NOMO-1 treated with dmso at 0.1 percent for 144 hours (cell line): ENCODE measurements at regions not wholly inside any gene's neighbourhood (a gene's known extent, or its start where the extent isn't known, plus 50 kb on each side); places are given as distances from the start of the nearest gene placed in this dataset.

ENCODE experiments used
- DNase-seq: peaks from one replicate; lab custom pipeline; 2025; ENCODE audit not compliant: unreplicated experiment; lab: John Stamatoyannopoulos, UW

DNA sequence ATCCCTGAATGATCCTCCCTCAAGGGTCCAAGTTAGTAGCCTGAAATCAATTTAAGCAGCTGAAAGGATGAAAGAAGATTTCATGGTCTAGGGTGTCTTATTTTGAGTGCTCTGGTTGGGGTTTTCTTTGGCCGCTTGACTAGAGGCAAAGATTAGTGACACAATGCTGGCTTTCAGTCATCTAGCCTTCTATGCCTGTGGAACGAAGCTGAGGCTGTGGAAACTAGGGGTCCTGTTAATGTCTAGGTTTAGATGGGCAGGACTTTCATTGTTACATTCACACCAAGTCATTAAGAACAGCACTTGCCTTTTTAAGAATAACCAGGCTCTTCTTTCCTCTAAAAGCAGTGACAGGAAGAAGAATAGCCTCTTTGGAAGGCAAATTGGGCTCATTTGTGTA lies 253.8 kb upstream of the E2F7 start:
- no peak for DNase-seq

DNA sequence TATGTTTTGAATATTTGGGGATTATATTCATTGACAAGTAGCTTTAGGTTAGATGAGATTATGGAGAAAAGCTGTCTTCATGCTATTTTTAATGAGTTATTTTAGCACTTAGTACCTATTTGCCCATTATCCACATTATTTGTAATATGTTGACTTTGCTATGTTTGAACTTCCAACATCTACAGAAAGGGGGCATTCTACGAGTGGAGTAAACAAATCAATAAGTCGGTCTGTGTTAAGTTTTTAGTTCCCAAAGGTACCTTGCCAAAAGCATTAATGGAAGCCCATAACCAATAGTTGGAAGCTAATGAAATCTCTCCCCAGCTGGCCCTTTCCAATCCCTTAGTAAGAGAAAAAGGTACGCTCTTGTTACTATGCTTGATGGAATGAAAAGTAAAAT lies 250.0 kb upstream of the E2F7 start:
- no peak for DNase-seq

GRCh38 chr12:77314378-77315052 lies 249.1 kb upstream of the E2F7 start:
- no peak for DNase-seq

GRCh38 chr12:77308056-77308455 lies 242.7 kb upstream of the E2F7 start:
- DNase-seq = no peak

GRCh38 chr12:77300811-77301210 lies 235.4 kb upstream of the E2F7 start:
- no peak for DNase-seq

DNA sequence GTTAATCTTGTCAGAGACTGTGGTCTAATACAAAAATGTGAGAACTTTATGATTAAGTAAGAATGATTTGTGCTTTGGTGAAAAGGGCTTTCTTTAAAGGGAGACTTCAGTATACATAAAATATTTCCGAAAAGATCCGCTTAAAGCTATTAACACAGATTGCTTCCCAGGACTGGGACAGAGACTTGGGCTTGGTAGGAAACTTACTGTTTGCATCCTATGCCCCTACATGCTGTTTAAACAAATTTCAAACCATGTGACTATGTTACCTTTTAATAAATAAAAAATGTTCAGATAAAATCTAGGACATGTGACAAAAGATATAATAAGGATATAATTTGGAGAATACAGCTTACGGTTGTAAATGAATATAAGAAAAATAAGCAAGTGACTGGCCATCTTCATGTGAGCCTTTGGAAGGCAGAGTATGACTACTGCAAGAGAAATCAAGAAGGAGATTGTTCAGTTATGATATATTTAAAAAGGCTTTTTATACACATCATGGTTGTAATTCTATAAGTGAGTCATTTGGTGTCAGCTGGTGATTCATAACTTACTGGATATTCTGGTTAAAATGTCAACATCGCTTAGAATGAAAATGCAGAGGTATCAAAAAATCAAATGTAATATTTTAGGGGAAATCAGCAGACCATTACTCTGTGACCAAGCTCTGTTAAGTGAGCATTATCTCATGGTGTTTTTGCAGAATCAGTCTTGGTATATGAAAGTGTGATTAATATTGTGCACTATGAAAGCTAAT lies 234.7 kb upstream of the E2F7 start:
- no peak for DNase-seq

- DNase-seq = no peak
Measured at GRCh38 chr12:77299001-77299400, 233.6 kb upstream of the E2F7 start.

DNA sequence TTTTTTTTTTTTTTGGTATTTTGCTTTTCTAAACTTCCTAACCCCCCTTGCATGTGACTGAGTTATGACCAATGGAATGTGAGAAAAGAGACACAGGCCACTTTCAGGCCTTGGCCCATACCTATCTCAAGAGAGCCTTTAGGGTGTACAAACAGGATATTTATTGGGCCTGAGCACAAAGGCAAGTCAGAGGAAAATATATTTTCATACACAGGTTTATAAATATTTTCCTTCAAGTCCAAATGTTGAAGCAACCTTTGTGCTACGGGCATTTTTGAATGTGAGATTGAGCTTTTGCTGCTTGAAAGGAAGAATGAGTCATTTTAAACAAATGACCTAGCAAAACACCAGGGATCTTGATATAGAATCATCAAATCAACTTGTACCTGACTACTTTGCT lies 228.6 kb upstream of the E2F7 start:
- no peak for DNase-seq

- DNase-seq = no peak
Measured at GRCh38 chr12:77274926-77275325, 209.6 kb upstream of the E2F7 start.

GRCh38 chr12:77273898-77274297 lies 208.5 kb upstream of the E2F7 start:
- no peak for DNase-seq

GRCh38 chr12:77256956-77257355 lies 191.6 kb upstream of the E2F7 start:
- DNase-seq = no peak

DNA sequence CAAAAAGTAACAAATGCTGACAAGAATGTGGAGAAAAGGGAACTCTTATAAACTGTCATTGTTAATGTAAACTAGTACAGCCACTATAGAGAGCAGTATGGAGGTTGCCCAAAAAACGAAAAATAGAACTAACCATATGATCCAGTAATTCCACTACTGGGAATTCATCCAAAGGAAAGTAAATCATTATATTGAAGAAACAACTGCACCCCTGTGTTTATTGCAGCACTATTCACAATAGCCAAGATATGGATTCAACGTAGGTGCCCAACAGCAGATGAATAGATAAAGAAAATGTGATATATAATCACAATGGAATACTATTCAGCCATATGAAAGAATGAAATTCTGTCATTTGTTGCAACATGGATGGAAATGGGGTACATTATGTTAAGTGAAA lies 188.0 kb upstream of the E2F7 start:
- no peak for DNase-seq

DNA sequence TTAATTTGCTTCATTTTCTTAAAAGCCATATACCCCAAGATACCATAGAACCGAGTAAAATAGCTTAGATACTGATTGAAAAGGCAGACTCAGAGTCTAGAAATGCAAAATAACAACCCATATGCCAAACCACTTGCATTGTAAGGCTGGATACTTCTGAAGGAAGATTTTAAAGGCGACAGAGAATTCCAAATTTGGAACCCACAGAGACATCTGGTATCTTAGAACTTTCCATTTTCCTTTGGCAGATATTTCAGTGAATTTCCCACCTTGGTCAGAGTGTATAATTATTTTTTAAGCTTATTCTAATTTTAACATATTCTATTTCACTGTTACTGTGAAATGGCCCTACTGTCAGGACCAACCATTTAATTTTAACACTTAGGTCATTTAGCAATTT lies 186.4 kb upstream of the E2F7 start:
- no peak for DNase-seq

DNA sequence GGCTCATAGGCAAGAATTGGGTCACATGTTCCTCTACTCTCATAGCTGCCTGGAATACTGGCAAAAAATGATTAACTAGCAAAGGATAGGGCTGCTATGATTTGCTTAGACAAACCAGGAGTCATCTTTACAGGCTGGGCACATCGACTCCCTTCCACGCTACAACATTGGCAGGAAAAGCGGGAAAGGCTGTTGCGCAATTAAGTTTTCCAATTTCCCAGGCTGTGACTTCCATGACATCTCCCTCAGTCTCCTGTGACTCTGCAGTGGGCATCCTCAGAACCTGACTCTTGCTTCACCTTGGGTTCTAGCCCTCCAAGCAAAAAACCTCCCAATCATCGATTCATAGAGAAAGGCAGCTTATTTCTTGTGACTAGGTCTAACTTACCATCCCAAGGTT lies 184.5 kb upstream of the E2F7 start:
- DNase-seq = no peak

GRCh38 chr12:77248036-77248435 lies 182.7 kb upstream of the E2F7 start:
- no peak for DNase-seq

DNA sequence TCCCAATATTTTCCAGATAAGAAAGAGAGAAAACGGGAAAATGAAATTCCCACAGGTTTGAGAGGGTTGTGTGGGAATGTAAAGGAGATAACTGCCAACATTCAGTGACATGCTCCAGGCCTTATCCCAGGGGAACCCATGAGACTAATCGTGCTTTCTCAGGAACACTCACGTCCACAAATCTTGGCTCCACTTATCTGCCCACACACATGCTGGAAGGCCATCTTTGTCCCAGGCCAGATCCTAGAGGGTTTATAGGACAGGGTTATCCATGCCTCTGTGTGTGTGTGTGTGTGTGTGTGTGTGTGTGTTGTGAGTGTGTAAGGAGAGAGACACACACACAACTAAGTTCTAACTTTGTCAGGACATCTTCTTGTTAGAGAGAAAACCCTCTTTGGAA lies 182.2 kb upstream of the E2F7 start:
- DNase-seq = no peak

- no peak for DNase-seq
Measured at GRCh38 chr12:77243345-77243744, 178.0 kb upstream of the E2F7 start.

DNA sequence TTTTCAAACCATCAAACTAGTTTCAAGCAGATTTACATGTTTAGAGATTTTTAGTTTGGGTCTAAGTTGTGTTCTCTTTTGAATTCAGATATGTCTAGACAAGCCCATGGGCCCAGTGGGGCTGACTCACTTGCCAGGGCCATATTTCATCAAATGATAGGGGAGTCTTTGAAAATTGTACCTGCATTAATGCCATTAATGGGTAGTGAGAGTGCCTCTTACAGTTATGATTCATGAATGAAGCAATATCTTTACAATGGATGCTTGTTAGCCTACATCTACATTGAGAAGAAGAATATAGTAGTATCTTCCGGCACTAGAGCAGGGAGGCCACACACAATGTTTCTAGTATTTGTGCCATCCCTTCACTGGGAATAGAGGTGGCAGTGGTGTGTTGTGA lies 174.2 kb upstream of the E2F7 start:
- DNase-seq = no peak

- no peak for DNase-seq
Measured at GRCh38 chr12:77238335-77238734, 173.0 kb upstream of the E2F7 start.

DNA sequence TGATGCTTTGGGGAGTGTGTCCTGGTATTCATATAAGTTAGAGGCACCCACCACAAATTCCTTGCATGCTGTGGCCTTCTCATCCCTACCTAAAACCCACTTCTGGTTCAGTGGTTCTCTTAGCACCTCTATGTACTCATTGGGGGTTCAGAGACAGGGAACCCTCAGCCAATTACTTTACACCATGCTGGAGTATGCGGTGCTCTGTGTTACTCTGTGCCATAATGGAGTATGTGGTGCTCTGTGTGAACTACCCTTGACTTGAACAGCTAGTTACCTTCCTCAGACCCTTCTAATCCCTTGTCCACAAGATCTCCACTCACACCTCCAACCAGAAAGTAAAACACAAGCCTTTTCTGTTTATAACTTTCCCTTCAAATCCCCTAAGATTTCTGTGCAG lies 172.5 kb upstream of the E2F7 start:
- no peak for DNase-seq

- DNase-seq = no peak
Measured at GRCh38 chr12:77236066-77236465, 170.7 kb upstream of the E2F7 start.

DNA sequence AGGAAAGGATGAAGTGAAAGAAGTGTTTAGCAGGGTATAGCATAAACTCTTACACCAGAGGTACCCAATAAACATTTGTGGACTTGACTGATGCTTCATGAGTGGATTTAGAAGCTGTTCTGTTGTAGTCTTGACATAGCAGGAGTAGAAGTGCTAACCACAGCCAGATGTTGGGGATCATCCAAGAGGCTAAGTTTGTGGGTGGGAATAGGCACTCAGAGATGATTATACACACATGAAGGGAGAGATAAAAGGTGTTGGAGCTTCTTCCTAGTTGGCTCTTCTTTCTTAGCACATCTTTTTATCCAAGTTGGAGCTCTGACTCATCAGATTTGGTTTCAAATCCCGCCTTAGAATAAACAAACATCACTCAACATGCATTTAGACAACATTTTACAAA lies 166.7 kb upstream of the E2F7 start:
- no peak for DNase-seq

GRCh38 chr12:77231501-77231918 lies 166.1 kb upstream of the E2F7 start:
- DNase-seq = peak; percentile 89
